A673 (cell line): ENCODE measurements at regions not wholly inside any gene's neighbourhood (a gene's known extent, or its start where the extent isn't known, plus 50 kb on each side); places are given as distances from the start of the nearest gene placed in this dataset.

ENCODE experiments used
- EZH2 ChIP-seq: fragments of 200-600 bp; sonication (generic); IDR thresholded peaks from 2 replicates; pipeline ENCODE4 v1.6.1; 2017; ENCODE audit warnings: borderline replicate concordance, low read depth, mild to moderate bottlenecking, mixed read lengths, antibody characterized with exemption, low read length; ENCODE audit not compliant: poor library complexity, severe bottlenecking
- TF ChIP-seq, protein P1 (sequence below): fragments of 300-800, 200-600 bp; sonication (generic); conservative IDR thresholded peaks from 2 replicates; pipeline ENCODE4 v1.5.1; 2017; ENCODE audit warnings: low read depth, mild to moderate bottlenecking, antibody characterized with exemption, low read length, moderate library complexity, mixed read lengths

DNA sequence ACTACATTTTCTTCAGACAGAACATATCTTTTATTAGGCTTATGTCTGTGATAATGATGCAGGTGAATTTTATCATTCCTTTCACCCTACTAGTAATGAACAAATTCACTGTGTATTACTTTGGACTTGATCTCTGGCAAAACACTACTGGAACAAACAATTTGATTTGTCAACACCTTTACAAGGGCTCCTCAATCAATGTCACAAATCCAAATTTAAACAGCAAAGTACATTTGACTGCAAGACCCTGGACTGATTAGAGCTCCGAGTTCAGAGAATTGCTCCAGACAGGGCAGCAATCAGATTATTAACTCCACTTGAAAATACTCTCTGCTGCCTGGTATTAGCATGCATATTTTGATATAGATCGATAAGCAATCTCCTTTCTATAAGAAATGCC lies 547.6 kb upstream of the SALL1 start:
- no peak for TF ChIP-seq EZH2
- TF ChIP-seq, protein P1, sequence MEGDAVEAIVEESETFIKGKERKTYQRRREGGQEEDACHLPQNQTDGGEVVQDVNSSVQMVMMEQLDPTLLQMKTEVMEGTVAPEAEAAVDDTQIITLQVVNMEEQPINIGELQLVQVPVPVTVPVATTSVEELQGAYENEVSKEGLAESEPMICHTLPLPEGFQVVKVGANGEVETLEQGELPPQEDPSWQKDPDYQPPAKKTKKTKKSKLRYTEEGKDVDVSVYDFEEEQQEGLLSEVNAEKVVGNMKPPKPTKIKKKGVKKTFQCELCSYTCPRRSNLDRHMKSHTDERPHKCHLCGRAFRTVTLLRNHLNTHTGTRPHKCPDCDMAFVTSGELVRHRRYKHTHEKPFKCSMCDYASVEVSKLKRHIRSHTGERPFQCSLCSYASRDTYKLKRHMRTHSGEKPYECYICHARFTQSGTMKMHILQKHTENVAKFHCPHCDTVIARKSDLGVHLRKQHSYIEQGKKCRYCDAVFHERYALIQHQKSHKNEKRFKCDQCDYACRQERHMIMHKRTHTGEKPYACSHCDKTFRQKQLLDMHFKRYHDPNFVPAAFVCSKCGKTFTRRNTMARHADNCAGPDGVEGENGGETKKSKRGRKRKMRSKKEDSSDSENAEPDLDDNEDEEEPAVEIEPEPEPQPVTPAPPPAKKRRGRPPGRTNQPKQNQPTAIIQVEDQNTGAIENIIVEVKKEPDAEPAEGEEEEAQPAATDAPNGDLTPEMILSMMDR: no peak
